H54 (cell line): ENCODE measurements at regions not wholly inside any gene's neighbourhood (a gene's known extent, or its start where the extent isn't known, plus 50 kb on each side); places are given as distances from the start of the nearest gene placed in this dataset.

Source experiments
- DNase-seq: peaks from one replicate; pipeline ENCODE4 v3.0.0; 2011; ENCODE audit warnings: low spot score, mixed read lengths; ENCODE audit not compliant: insufficient read length
- FAIRE-seq: peaks from 3 replicates; lab custom pipeline; 2011; peaks lifted over from hg19 to GRCh38; lab: Jason Lieb, UNC
- POLR2A ChIP-seq: IDR thresholded peaks from 2 replicates; pipeline ENCODE4 v1.6.1; 2011; ENCODE audit warnings: low read depth, mild to moderate bottlenecking, low read length

- FAIRE-seq (peak; percentile 23), DNase-seq (no peak)
- no peak for TF ChIP-seq POLR2A
Measured at GRCh38 chr4:120977435-120977997, 55.0 kb upstream of the PRDM5 start.

- TF ChIP-seq POLR2A = no peak
- DNase-seq (no peak), FAIRE-seq (no peak)
Measured at GRCh38 chr4:120973207-120973606, 50.7 kb upstream of the PRDM5 start.
